H9 (cell line): ENCODE measurements at regions not wholly inside any gene's neighbourhood (a gene's known extent, or its start where the extent isn't known, plus 50 kb on each side); places are given as distances from the start of the nearest gene placed in this dataset.

Experiments used
- DNase-seq: peaks from one replicate; pipeline ENCODE4 v3.0.0-alpha.2; 2017
- H2AFZ ChIP-seq: one replicate; pipeline ENCODE4 v1.6.1; 2013; ENCODE audit warnings: mild to moderate bottlenecking, low read length, control low read depth, moderate library complexity
- H2AK5ac ChIP-seq: 2 replicates; pipeline ENCODE4 v1.6.1; 2013; ENCODE audit warnings: low read length, control low read depth, mixed read lengths; ENCODE audit not compliant: insufficient read length
- H2BK120ac ChIP-seq: one replicate; pipeline ENCODE4 v1.6.1; 2013; ENCODE audit warnings: low read depth, mild to moderate bottlenecking, low read length, control low read depth, inconsistent platforms; ENCODE audit not compliant: poor library complexity, severe bottlenecking
- H2BK12ac ChIP-seq: 2 replicates; pipeline ENCODE4 v1.6.1; 2013; ENCODE audit warnings: low read length, control low read depth, mixed read lengths, low read depth; ENCODE audit not compliant: insufficient read length
- H2BK15ac ChIP-seq: 2 replicates; pipeline ENCODE4 v1.6.1; 2013; ENCODE audit warnings: low read depth, low read length, control low read depth
- H2BK20ac ChIP-seq: one replicate; pipeline ENCODE4 v1.6.1; 2013; ENCODE audit warnings: low read depth, mild to moderate bottlenecking, low read length, control low read depth, inconsistent platforms; ENCODE audit not compliant: poor library complexity, severe bottlenecking
- H2BK5ac ChIP-seq: 2 replicates; pipeline ENCODE4 v1.6.1; 2013; ENCODE audit warnings: low read length, control low read depth, mixed read lengths; ENCODE audit not compliant: insufficient read length
- H3K14ac ChIP-seq: 2 replicates; pipeline ENCODE4 v1.6.1; 2013; ENCODE audit warnings: low read length, control low read depth; ENCODE audit not compliant: insufficient read depth
- H3K18ac ChIP-seq: 2 replicates; pipeline ENCODE4 v1.6.1; 2013; ENCODE audit warnings: low read depth, mild to moderate bottlenecking, mixed read lengths, low read length, control low read depth; ENCODE audit not compliant: insufficient read length
- H3K23ac ChIP-seq: 2 replicates; pipeline ENCODE4 v1.6.1; 2013; ENCODE audit warnings: low read length, control low read depth, mixed read lengths, low read depth; ENCODE audit not compliant: insufficient read length
- H3K23me2 ChIP-seq: 2 replicates; pipeline ENCODE4 v1.6.1; 2013; ENCODE audit warnings: low read depth, mild to moderate bottlenecking, mixed read lengths, low read length, control low read depth; ENCODE audit not compliant: insufficient read length, poor library complexity, severe bottlenecking
- H3K27ac ChIP-seq: 2 replicates; pipeline ENCODE4 v1.5.1; 2013; ENCODE audit warnings: low read length, control low read depth, mixed read lengths, low read depth; ENCODE audit not compliant: insufficient read length
- H3K27me3 ChIP-seq: 2 replicates; pipeline ENCODE4 v1.6.1; 2013; ENCODE audit warnings: low read length, control low read depth, inconsistent platforms; ENCODE audit not compliant: insufficient read depth
- H3K4ac ChIP-seq: 2 replicates; pipeline ENCODE4 v1.6.1; 2013; ENCODE audit warnings: low read depth, mild to moderate bottlenecking, control low read depth, inconsistent platforms, low read length, moderate library complexity
- H3K4me1 ChIP-seq: 2 replicates; pipeline ENCODE4 v1.6.1; 2013; ENCODE audit warnings: low read length, control low read depth, inconsistent platforms; ENCODE audit not compliant: insufficient read depth
- H3K4me2 ChIP-seq: 2 replicates; pipeline ENCODE4 v1.6.1; 2013; ENCODE audit warnings: low read length, control low read depth, mixed read lengths; ENCODE audit not compliant: insufficient read length, insufficient read depth
- H3K56ac ChIP-seq: 2 replicates; pipeline ENCODE4 v1.6.1; 2013; ENCODE audit warnings: low read depth, mild to moderate bottlenecking, mixed read lengths, low read length, control low read depth; ENCODE audit not compliant: insufficient read length
- H3K79me1 ChIP-seq: 2 replicates; pipeline ENCODE4 v1.6.1; 2013; ENCODE audit warnings: low read depth, mild to moderate bottlenecking, moderate library complexity, low read length, control low read depth, inconsistent platforms; ENCODE audit not compliant: insufficient read depth, poor library complexity, severe bottlenecking
- H3K79me2 ChIP-seq: 2 replicates; pipeline ENCODE4 v1.6.1; 2013; ENCODE audit warnings: low read length, control low read depth, inconsistent platforms; ENCODE audit not compliant: insufficient read depth
- H3K9ac ChIP-seq: 2 replicates; pipeline ENCODE4 v1.6.1; 2013; ENCODE audit warnings: low read length, control low read depth, mixed read lengths; ENCODE audit not compliant: insufficient read length; ENCODE audit errors: extremely low read depth
- H3K9me3 ChIP-seq: one replicate; pipeline ENCODE4 v1.6.1; 2013; ENCODE audit warnings: low read depth, low read length, inconsistent platforms; ENCODE audit not compliant: control insufficient read depth
- H3T11ph ChIP-seq: one replicate; pipeline ENCODE4 v1.6.1; 2013; ENCODE audit warnings: mild to moderate bottlenecking, low read length, control low read depth, inconsistent platforms
- H4K20me1 ChIP-seq: one replicate; pipeline ENCODE4 v1.6.1; 2013; ENCODE audit not compliant: control insufficient read depth, insufficient read length, insufficient read depth
- H4K5ac ChIP-seq: 2 replicates; pipeline ENCODE4 v1.6.1; 2013; ENCODE audit warnings: low read depth, mild to moderate bottlenecking, mixed read lengths, low read length, control low read depth; ENCODE audit not compliant: insufficient read length
- H4K8ac ChIP-seq: replicated peaks from 2 replicates; pipeline ENCODE4 v1.6.1; 2013; ENCODE audit warnings: low read length, control low read depth, mixed read lengths, low read depth; ENCODE audit not compliant: insufficient read length
- H4K91ac ChIP-seq: 2 replicates; pipeline ENCODE4 v1.6.1; 2013; ENCODE audit warnings: low read depth, mild to moderate bottlenecking, moderate library complexity, mixed read lengths, low read length, control low read depth; ENCODE audit not compliant: insufficient read length
- H3K27ac Mint-ChIP-seq, 3 experiments: 2 replicates in 2 of 3; 3 replicates in 1 of 3; pipeline ENCODE4 v1.8.0; 2020 to 2021; ENCODE audit warnings: mixed read lengths in 3 of 3, mild to moderate bottlenecking in 1 of 3, moderate library complexity in 1 of 3
- H3K27me3 Mint-ChIP-seq: 2 replicates; pipeline ENCODE4 v1.8.0; 2021; ENCODE audit warnings: low read depth, mild to moderate bottlenecking, moderate library complexity, mixed read lengths
- H3K36me3 Mint-ChIP-seq, 3 experiments: 2 replicates in 2 of 3; 3 replicates in 1 of 3; pipeline ENCODE4 v1.8.0; 2020 to 2021; ENCODE audit warnings: low read depth in 3 of 3, mixed read lengths in 3 of 3; ENCODE audit not compliant: insufficient read depth in 1 of 3
- H3K4me1 Mint-ChIP-seq, 2 experiments: 2 replicates each; pipeline ENCODE4 v1.8.0; 2020; ENCODE audit warnings: mixed read lengths in 2 of 2
- H3K4me3 Mint-ChIP-seq, 2 experiments: 2 replicates in 1 of 2; 3 replicates in 1 of 2; pipeline ENCODE4 v1.8.0; 2020 to 2021; ENCODE audit warnings: mild to moderate bottlenecking in 2 of 2, mixed read lengths in 2 of 2, moderate library complexity in 1 of 2
- H3K9me3 Mint-ChIP-seq, 2 experiments: 2 replicates in 1 of 2; 3 replicates in 1 of 2; pipeline ENCODE4 v1.8.0; 2020; ENCODE audit warnings: mild to moderate bottlenecking in 2 of 2, mixed read lengths in 2 of 2, moderate library complexity in 1 of 2
- CTCF ChIP-seq: fragments of 200-600 bp; sonication (generic); conservative IDR thresholded peaks from 3 replicates; pipeline ENCODE4 v1.8.0; 2021; ENCODE audit warnings: antibody characterized with exemption, mild to moderate bottlenecking

- no peak overlapping the region for H4K91ac ChIP-seq
- no peaks in the 10 kb centered on the region; a peak in 1 of 7 replicates for H3K36me3 Mint-ChIP-seq
- no peak overlapping the region for H2AFZ ChIP-seq
- no peak overlapping the region for H3K9ac ChIP-seq
- H3K4me1 ChIP-seq, result no peaks in the 10 kb centered on the region
- H3K14ac ChIP-seq, result no peak overlapping the region
- H3K23ac ChIP-seq, result no peak overlapping the region
- no peaks in the 10 kb centered on the region for H4K20me1 ChIP-seq
- no peak overlapping the region for H3K4me3 Mint-ChIP-seq
- H3K9me3 Mint-ChIP-seq, result no peaks in the 10 kb centered on the region
- H3K23me2 ChIP-seq, result no peaks in the 10 kb centered on the region
- no peak overlapping the region for H3K56ac ChIP-seq
- no peak overlapping the region for H2AK5ac ChIP-seq
- no peak overlapping the region for H2BK5ac ChIP-seq
- no peaks in the 10 kb centered on the region for H3K27me3 Mint-ChIP-seq
- H3K79me2 ChIP-seq, result no peaks in the 10 kb centered on the region
- DNase-seq, result no peak
- H3K79me1 ChIP-seq, result no peaks in the 10 kb centered on the region
- no peak overlapping the region for H3T11ph ChIP-seq
- H4K5ac ChIP-seq, result no peak overlapping the region
- H3K27ac ChIP-seq, result no peak overlapping the region
- H3K9me3 ChIP-seq, result no peaks in the 10 kb centered on the region
- H2BK12ac ChIP-seq, result no peak overlapping the region
- H2BK15ac ChIP-seq, result no peak overlapping the region
- H3K18ac ChIP-seq, result no peak overlapping the region
- peaks cover 5 to 6% of the 10 kb centered on the region in 2 experiments for H3K4me1 Mint-ChIP-seq
- no peak overlapping the region for H3K27ac Mint-ChIP-seq
- no peak overlapping the region for H2BK120ac ChIP-seq
- H3K27me3 ChIP-seq, result no peaks in the 10 kb centered on the region
- no peak overlapping the region for H2BK20ac ChIP-seq
- H3K4ac ChIP-seq, result no peak overlapping the region
- no peak overlapping the region for H3K4me2 ChIP-seq
- peak; percentile 55 for TF ChIP-seq CTCF
- no peak overlapping the region for H4K8ac ChIP-seq
Observed at GRCh38 chr16:60755907-60756306, 1280.3 kb downstream of the CDH8 start.
